ENCODE measurements at regions not wholly inside any gene's neighbourhood (a gene's known extent, or its start where the extent isn't known, plus 50 kb on each side); places are given as distances from the start of the nearest gene placed in this dataset.

- H2AFZ ChIP-seq (ENCODE audit: low read depth, low read length) = no peak overlapping the region
- ChIA-PET POLR2A (interaction anchor here (0.6 kb wide), 1 partner anchor 579 kb away, joined by 3 read pairs; no protein-coding TSS in a partner anchor), CTCF (ENCODE audit: low intra/inter-chr PET ratio) (no interaction called here)
- no peaks in the 10 kb centered on the region for H3K9me1 ChIP-seq (ENCODE audit: control insufficient read depth, insufficient read depth, low read length)
- TF ChIP-seq IRF2 (CRISPR knock-in tag; IDR thresholded peaks at IDR 0.05) (no peak), ESRRA (IDR thresholded peaks at IDR 0.05; ENCODE audit: borderline replicate concordance, low read depth) (no peak), MED1 (CRISPR knock-in tag; IDR thresholded peaks at IDR 0.05; ENCODE audit: borderline replicate concordance) (no peak), TBP (optimal IDR thresholded peaks at IDR 0.05; ENCODE audit: low read depth, low read length) (no peak), ZNF655 (CRISPR knock-in tag; IDR thresholded peaks at IDR 0.05) (no peak), ZBED1 (IDR thresholded peaks at IDR 0.05) (no peak), RBBP5 (IDR thresholded peaks at IDR 0.05; ENCODE audit: borderline replicate concordance, insufficient read depth, low read length, poor library complexity, severe bottlenecking) (no peak), ZNF347 (CRISPR knock-in tag; IDR thresholded peaks at IDR 0.05; ENCODE audit: low read depth) (no peak), ZC3H4 (CRISPR knock-in tag; IDR thresholded peaks at IDR 0.05; ENCODE audit: borderline replicate concordance) (no peak), ZKSCAN1 (IDR thresholded peaks at IDR 0.05; ENCODE audit: low read depth, low read length) (no peak), RBM39 (optimal IDR thresholded peaks at IDR 0.05; ENCODE audit: low read depth, low read length) (no peak), NR4A1 (CRISPR knock-in tag; IDR thresholded peaks at IDR 0.05) (no peak), NR4A1 (tag; IDR thresholded peaks at IDR 0.05) (no peak), SNRNP70 (optimal IDR thresholded peaks at IDR 0.05; ENCODE audit: low read depth, low read length) (no peak), BRCA1 (IDR thresholded peaks at IDR 0.05) (no peak), BRCA1 (CRISPR knock-in tag; IDR thresholded peaks at IDR 0.05) (no peak), PTTG1 (tag; IDR thresholded peaks at IDR 0.05; ENCODE audit: low read depth) (no peak), LARP7 (IDR thresholded peaks at IDR 0.05) (no peak), CAMTA2 (CRISPR knock-in tag; conservative IDR thresholded peaks at IDR 0.05) (no peak), ZNF280A (IDR thresholded peaks at IDR 0.05; ENCODE audit: low read depth, partially characterized antibody) (no peak)
- TF ChIP-seq, protein P1, sequence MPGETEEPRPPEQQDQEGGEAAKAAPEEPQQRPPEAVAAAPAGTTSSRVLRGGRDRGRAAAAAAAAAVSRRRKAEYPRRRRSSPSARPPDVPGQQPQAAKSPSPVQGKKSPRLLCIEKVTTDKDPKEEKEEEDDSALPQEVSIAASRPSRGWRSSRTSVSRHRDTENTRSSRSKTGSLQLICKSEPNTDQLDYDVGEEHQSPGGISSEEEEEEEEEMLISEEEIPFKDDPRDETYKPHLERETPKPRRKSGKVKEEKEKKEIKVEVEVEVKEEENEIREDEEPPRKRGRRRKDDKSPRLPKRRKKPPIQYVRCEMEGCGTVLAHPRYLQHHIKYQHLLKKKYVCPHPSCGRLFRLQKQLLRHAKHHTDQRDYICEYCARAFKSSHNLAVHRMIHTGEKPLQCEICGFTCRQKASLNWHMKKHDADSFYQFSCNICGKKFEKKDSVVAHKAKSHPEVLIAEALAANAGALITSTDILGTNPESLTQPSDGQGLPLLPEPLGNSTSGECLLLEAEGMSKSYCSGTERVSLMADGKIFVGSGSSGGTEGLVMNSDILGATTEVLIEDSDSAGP (CRISPR knock-in tag; IDR thresholded peaks at IDR 0.05) = no peak
- DNase-seq (ENCODE audit: extremely low read depth in 1 of 4, low spot score in 3 of 4) (no peak), ATAC-seq (no peak), FAIRE-seq (no peak)
- no peaks in the 10 kb centered on the region for H3K27me3 ChIP-seq (ENCODE audit: control insufficient read depth in 2 of 2, insufficient read depth in 2 of 2, low read length in 2 of 2)
- no peak overlapping the region for H3K9ac ChIP-seq (ENCODE audit: insufficient read depth in 1 of 2, low read depth in 2 of 2, low read length in 2 of 2)
- no peaks in the 10 kb centered on the region for H3K79me2 ChIP-seq (ENCODE audit: control insufficient read depth, insufficient read depth, low read length)
- no peak overlapping the region for H3K4me2 ChIP-seq (ENCODE audit: insufficient read depth, low read length)
- intact Hi-C loops (cut with micrococcal nuclease) = no loop called here
- WGBS (ENCODE audit: insufficient coverage, low coverage, missing lambda C conversion rate) = 0% methylated on average over 1 of the region's 1 CpG
- H3K9me3 ChIP-seq (replicated peaks; ENCODE audit: control insufficient read depth, insufficient read depth, low read depth, low read length) = no peaks in the 10 kb centered on the region; the same call in 1 of the 2 replicates
- in situ Hi-C loops (cut with MboI) = no loop called here
- BruUV-seq (replicated peaks) = no TSS peak
- H3K4me3 ChIP-seq = no peak overlapping the region
- H3K36me3 ChIP-seq (ENCODE audit: control insufficient read depth, insufficient read depth, low read length) = no peaks in the 10 kb centered on the region
- no peak overlapping the region for H3K27ac ChIP-seq (ENCODE audit: extremely low read depth, low read depth, low read length)
- H4K20me1 ChIP-seq (replicated peaks; ENCODE audit: control insufficient read depth, insufficient read depth, low read length) = no peaks in the 10 kb centered on the region
- H3K4me1 ChIP-seq (replicated peaks in 1 of 2; ENCODE audit: control insufficient read depth in 2 of 2, insufficient read depth in 2 of 2, low read length in 2 of 2) = no peaks in the 10 kb centered on the region
Observed at GRCh38 chr1:217311766-217312165, 319.1 kb downstream of the GPATCH2 start.
